H9 (cell line): ENCODE measurements at regions not wholly inside any gene's neighbourhood (a gene's known extent, or its start where the extent isn't known, plus 50 kb on each side); places are given as distances from the start of the nearest gene placed in this dataset.
"Not testable (repeated sequence)": the region's sequence is repeated elsewhere in the genome, so short reads cannot be mapped to it uniquely, and the experiment has no call there.

Experiments used
- DNase-seq: peaks from one replicate; pipeline ENCODE4 v3.0.0-alpha.2; 2017
- H2AFZ ChIP-seq: one replicate; pipeline ENCODE4 v1.6.1; 2013; ENCODE audit warnings: mild to moderate bottlenecking, low read length, control low read depth, moderate library complexity
- H2AK5ac ChIP-seq: 2 replicates; pipeline ENCODE4 v1.6.1; 2013; ENCODE audit warnings: low read length, control low read depth, mixed read lengths; ENCODE audit not compliant: insufficient read length
- H2BK120ac ChIP-seq: one replicate; pipeline ENCODE4 v1.6.1; 2013; ENCODE audit warnings: low read depth, mild to moderate bottlenecking, low read length, control low read depth, inconsistent platforms; ENCODE audit not compliant: poor library complexity, severe bottlenecking
- H2BK12ac ChIP-seq: 2 replicates; pipeline ENCODE4 v1.6.1; 2013; ENCODE audit warnings: low read length, control low read depth, mixed read lengths, low read depth; ENCODE audit not compliant: insufficient read length
- H2BK15ac ChIP-seq: 2 replicates; pipeline ENCODE4 v1.6.1; 2013; ENCODE audit warnings: low read depth, low read length, control low read depth
- H2BK20ac ChIP-seq: one replicate; pipeline ENCODE4 v1.6.1; 2013; ENCODE audit warnings: low read depth, mild to moderate bottlenecking, low read length, control low read depth, inconsistent platforms; ENCODE audit not compliant: poor library complexity, severe bottlenecking
- H2BK5ac ChIP-seq: 2 replicates; pipeline ENCODE4 v1.6.1; 2013; ENCODE audit warnings: low read length, control low read depth, mixed read lengths; ENCODE audit not compliant: insufficient read length
- H3K14ac ChIP-seq: 2 replicates; pipeline ENCODE4 v1.6.1; 2013; ENCODE audit warnings: low read length, control low read depth; ENCODE audit not compliant: insufficient read depth
- H3K18ac ChIP-seq: 2 replicates; pipeline ENCODE4 v1.6.1; 2013; ENCODE audit warnings: low read depth, mild to moderate bottlenecking, mixed read lengths, low read length, control low read depth; ENCODE audit not compliant: insufficient read length
- H3K23ac ChIP-seq: 2 replicates; pipeline ENCODE4 v1.6.1; 2013; ENCODE audit warnings: low read length, control low read depth, mixed read lengths, low read depth; ENCODE audit not compliant: insufficient read length
- H3K23me2 ChIP-seq: 2 replicates; pipeline ENCODE4 v1.6.1; 2013; ENCODE audit warnings: low read depth, mild to moderate bottlenecking, mixed read lengths, low read length, control low read depth; ENCODE audit not compliant: insufficient read length, poor library complexity, severe bottlenecking
- H3K27ac ChIP-seq: 2 replicates; pipeline ENCODE4 v1.5.1; 2013; ENCODE audit warnings: low read length, control low read depth, mixed read lengths, low read depth; ENCODE audit not compliant: insufficient read length
- H3K27me3 ChIP-seq: 2 replicates; pipeline ENCODE4 v1.6.1; 2013; ENCODE audit warnings: low read length, control low read depth, inconsistent platforms; ENCODE audit not compliant: insufficient read depth
- H3K4ac ChIP-seq: 2 replicates; pipeline ENCODE4 v1.6.1; 2013; ENCODE audit warnings: low read depth, mild to moderate bottlenecking, control low read depth, inconsistent platforms, low read length, moderate library complexity
- H3K4me1 ChIP-seq: 2 replicates; pipeline ENCODE4 v1.6.1; 2013; ENCODE audit warnings: low read length, control low read depth, inconsistent platforms; ENCODE audit not compliant: insufficient read depth
- H3K4me2 ChIP-seq: 2 replicates; pipeline ENCODE4 v1.6.1; 2013; ENCODE audit warnings: low read length, control low read depth, mixed read lengths; ENCODE audit not compliant: insufficient read length, insufficient read depth
- H3K56ac ChIP-seq: 2 replicates; pipeline ENCODE4 v1.6.1; 2013; ENCODE audit warnings: low read depth, mild to moderate bottlenecking, mixed read lengths, low read length, control low read depth; ENCODE audit not compliant: insufficient read length
- H3K79me1 ChIP-seq: 2 replicates; pipeline ENCODE4 v1.6.1; 2013; ENCODE audit warnings: low read depth, mild to moderate bottlenecking, moderate library complexity, low read length, control low read depth, inconsistent platforms; ENCODE audit not compliant: insufficient read depth, poor library complexity, severe bottlenecking
- H3K79me2 ChIP-seq: 2 replicates; pipeline ENCODE4 v1.6.1; 2013; ENCODE audit warnings: low read length, control low read depth, inconsistent platforms; ENCODE audit not compliant: insufficient read depth
- H3K9ac ChIP-seq: 2 replicates; pipeline ENCODE4 v1.6.1; 2013; ENCODE audit warnings: low read length, control low read depth, mixed read lengths; ENCODE audit not compliant: insufficient read length; ENCODE audit errors: extremely low read depth
- H3K9me3 ChIP-seq: one replicate; pipeline ENCODE4 v1.6.1; 2013; ENCODE audit warnings: low read depth, low read length, inconsistent platforms; ENCODE audit not compliant: control insufficient read depth
- H3T11ph ChIP-seq: one replicate; pipeline ENCODE4 v1.6.1; 2013; ENCODE audit warnings: mild to moderate bottlenecking, low read length, control low read depth, inconsistent platforms
- H4K20me1 ChIP-seq: one replicate; pipeline ENCODE4 v1.6.1; 2013; ENCODE audit not compliant: control insufficient read depth, insufficient read length, insufficient read depth
- H4K5ac ChIP-seq: 2 replicates; pipeline ENCODE4 v1.6.1; 2013; ENCODE audit warnings: low read depth, mild to moderate bottlenecking, mixed read lengths, low read length, control low read depth; ENCODE audit not compliant: insufficient read length
- H4K8ac ChIP-seq: replicated peaks from 2 replicates; pipeline ENCODE4 v1.6.1; 2013; ENCODE audit warnings: low read length, control low read depth, mixed read lengths, low read depth; ENCODE audit not compliant: insufficient read length
- H4K91ac ChIP-seq: 2 replicates; pipeline ENCODE4 v1.6.1; 2013; ENCODE audit warnings: low read depth, mild to moderate bottlenecking, moderate library complexity, mixed read lengths, low read length, control low read depth; ENCODE audit not compliant: insufficient read length
- H3K27ac Mint-ChIP-seq, 3 experiments: 2 replicates in 2 of 3; 3 replicates in 1 of 3; pipeline ENCODE4 v1.8.0; 2020 to 2021; ENCODE audit warnings: mixed read lengths in 3 of 3, mild to moderate bottlenecking in 1 of 3, moderate library complexity in 1 of 3
- H3K27me3 Mint-ChIP-seq: 2 replicates; pipeline ENCODE4 v1.8.0; 2021; ENCODE audit warnings: low read depth, mild to moderate bottlenecking, moderate library complexity, mixed read lengths
- H3K36me3 Mint-ChIP-seq, 3 experiments: 2 replicates in 2 of 3; 3 replicates in 1 of 3; pipeline ENCODE4 v1.8.0; 2020 to 2021; ENCODE audit warnings: low read depth in 3 of 3, mixed read lengths in 3 of 3; ENCODE audit not compliant: insufficient read depth in 1 of 3
- H3K4me1 Mint-ChIP-seq, 2 experiments: 2 replicates each; pipeline ENCODE4 v1.8.0; 2020; ENCODE audit warnings: mixed read lengths in 2 of 2
- H3K4me3 Mint-ChIP-seq, 2 experiments: 2 replicates in 1 of 2; 3 replicates in 1 of 2; pipeline ENCODE4 v1.8.0; 2020 to 2021; ENCODE audit warnings: mild to moderate bottlenecking in 2 of 2, mixed read lengths in 2 of 2, moderate library complexity in 1 of 2
- H3K9me3 Mint-ChIP-seq, 2 experiments: 2 replicates in 1 of 2; 3 replicates in 1 of 2; pipeline ENCODE4 v1.8.0; 2020; ENCODE audit warnings: mild to moderate bottlenecking in 2 of 2, mixed read lengths in 2 of 2, moderate library complexity in 1 of 2
- WGBS: extraction: QIAGEN DNeasy Blood & Tissue Kit; methylation state at CpG from one replicate; pipeline ENCODE4 v1.1.7; 2013; ENCODE audit warnings: missing lambda C conversion rate, low lambda C conversion rate, mixed read lengths; ENCODE audit not compliant: insufficient read length; ENCODE audit errors: extremely low coverage; 5-methylcytosine and 5-hydroxymethylcytosine counted together
- TF ChIP-seq, protein P1 (sequence below): fragments of 200-600 bp; sonication (generic); conservative IDR thresholded peaks from 3 replicates; pipeline ENCODE4 v1.8.0; 2021; ENCODE audit warnings: antibody characterized with exemption, mild to moderate bottlenecking

DNA sequence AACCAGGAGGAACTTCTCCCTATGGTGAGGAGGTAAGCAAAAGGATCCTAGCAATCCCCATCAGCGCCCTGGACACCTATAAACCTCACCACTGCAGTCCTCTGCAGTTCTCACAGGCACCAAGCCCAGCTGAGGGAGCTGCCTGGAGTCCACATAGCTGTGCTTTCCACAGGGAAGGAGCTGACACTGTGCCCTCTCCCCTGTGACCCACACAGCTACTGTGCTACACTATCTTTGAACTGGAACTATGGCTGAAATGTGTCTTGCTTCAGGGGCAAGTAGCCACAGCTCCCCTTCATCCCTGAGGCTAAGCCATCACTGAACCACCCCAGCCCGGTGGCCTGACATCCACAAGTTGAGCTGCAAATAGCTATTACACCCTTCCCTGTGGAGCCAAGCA is 208.5 kb upstream of the RPL34 start:
- Histone ChIP-seq H3K4me1 (no peaks in the 10 kb centered on the region), H4K20me1 (no peaks in the 10 kb centered on the region), H3K18ac (no peak overlapping the region), H3K23me2 (no peaks in the 10 kb centered on the region), H3K56ac (no peak overlapping the region), H4K5ac (no peak overlapping the region), H3K27ac (no peak overlapping the region), H2BK12ac (no peak overlapping the region), H3K79me1 (no peaks in the 10 kb centered on the region), H3K27me3 (no peaks in the 10 kb centered on the region), H4K8ac (no peak overlapping the region), H3K9ac (no peak overlapping the region), H3K79me2 (no peaks in the 10 kb centered on the region), H3K23ac (no peak overlapping the region), H3K4me2 (no peak overlapping the region), H2AK5ac (no peak overlapping the region), H4K91ac (no peak overlapping the region), H2AFZ (no peak overlapping the region), H3K9me3 (no peaks in the 10 kb centered on the region), H3T11ph (no peak overlapping the region), H2BK5ac (no peak overlapping the region), H2BK20ac (no peak overlapping the region), H3K4ac (no peak overlapping the region), H2BK120ac (no peak overlapping the region), H3K14ac (no peak overlapping the region), H2BK15ac (no peak overlapping the region)
- no CpG with 5 or more reads among the region's 2 CpGs for WGBS
- peaks cover 0 to 3% (median 0%) of the 10 kb centered on the region in 3 experiments; a peak in 1 of 7 replicates for H3K36me3 Mint-ChIP-seq
- DNase-seq: no peak
- no peak overlapping the region for H3K27ac Mint-ChIP-seq
- peaks cover 9 to 12% of the 10 kb centered on the region in 2 experiments for H3K4me1 Mint-ChIP-seq
- H3K9me3 Mint-ChIP-seq: peaks cover 3 to 6% of the 10 kb centered on the region in 2 experiments; a peak in 4 of 5 replicates
- H3K27me3 Mint-ChIP-seq: peaks cover 2% of the 10 kb centered on the region; the same call in 1 of the 2 replicates
- TF ChIP-seq, protein P1, sequence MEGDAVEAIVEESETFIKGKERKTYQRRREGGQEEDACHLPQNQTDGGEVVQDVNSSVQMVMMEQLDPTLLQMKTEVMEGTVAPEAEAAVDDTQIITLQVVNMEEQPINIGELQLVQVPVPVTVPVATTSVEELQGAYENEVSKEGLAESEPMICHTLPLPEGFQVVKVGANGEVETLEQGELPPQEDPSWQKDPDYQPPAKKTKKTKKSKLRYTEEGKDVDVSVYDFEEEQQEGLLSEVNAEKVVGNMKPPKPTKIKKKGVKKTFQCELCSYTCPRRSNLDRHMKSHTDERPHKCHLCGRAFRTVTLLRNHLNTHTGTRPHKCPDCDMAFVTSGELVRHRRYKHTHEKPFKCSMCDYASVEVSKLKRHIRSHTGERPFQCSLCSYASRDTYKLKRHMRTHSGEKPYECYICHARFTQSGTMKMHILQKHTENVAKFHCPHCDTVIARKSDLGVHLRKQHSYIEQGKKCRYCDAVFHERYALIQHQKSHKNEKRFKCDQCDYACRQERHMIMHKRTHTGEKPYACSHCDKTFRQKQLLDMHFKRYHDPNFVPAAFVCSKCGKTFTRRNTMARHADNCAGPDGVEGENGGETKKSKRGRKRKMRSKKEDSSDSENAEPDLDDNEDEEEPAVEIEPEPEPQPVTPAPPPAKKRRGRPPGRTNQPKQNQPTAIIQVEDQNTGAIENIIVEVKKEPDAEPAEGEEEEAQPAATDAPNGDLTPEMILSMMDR: no peak
- no peak overlapping the region for H3K4me3 Mint-ChIP-seq

DNA sequence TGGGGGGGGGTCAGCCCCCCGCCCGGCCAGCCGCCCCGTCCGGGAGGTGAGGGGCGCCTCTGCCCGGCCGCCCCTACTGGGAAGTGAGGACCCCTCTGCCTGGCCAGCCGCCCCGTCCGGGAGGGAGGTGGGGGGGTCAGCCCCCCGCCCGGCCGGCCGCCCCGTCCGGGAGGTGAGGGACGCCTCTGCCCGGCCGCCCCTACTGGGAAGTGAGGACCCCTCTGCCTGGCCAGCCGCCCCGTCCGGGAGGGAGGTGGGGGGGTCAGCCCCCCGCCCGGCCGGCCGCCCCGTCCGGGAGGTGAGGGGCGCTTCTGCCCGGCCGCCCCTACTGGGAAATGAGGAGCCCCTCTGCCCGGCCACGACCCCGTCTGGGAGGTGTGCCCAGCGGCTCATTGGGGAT is 210.7 kb upstream of the RPL34 start:
- not testable (repeated sequence) for H3K27ac Mint-ChIP-seq, H2BK20ac ChIP-seq, H2BK15ac ChIP-seq, H3T11ph ChIP-seq, H3K56ac ChIP-seq, DNase-seq, H3K79me2 ChIP-seq, H3K27me3 ChIP-seq, H3K4me2 ChIP-seq, H2BK5ac ChIP-seq, H3K27me3 Mint-ChIP-seq, H3K27ac ChIP-seq, H4K8ac ChIP-seq, H2BK120ac ChIP-seq, H2AFZ ChIP-seq, H3K23me2 ChIP-seq, H3K4ac ChIP-seq, H4K5ac ChIP-seq, H4K91ac ChIP-seq, H2BK12ac ChIP-seq, H3K79me1 ChIP-seq, H3K4me3 Mint-ChIP-seq, H2AK5ac ChIP-seq, H3K9ac ChIP-seq, H3K4me1 ChIP-seq, H3K9me3 ChIP-seq, H3K14ac ChIP-seq, H3K23ac ChIP-seq, H4K20me1 ChIP-seq, H3K18ac ChIP-seq
- no CpG with 5 or more reads among the region's 36 CpGs for WGBS
- H3K4me1 Mint-ChIP-seq: peaks cover 9 to 12% of the 10 kb centered on the region in 2 experiments
- H3K36me3 Mint-ChIP-seq: peaks cover 0 to 11% (median 5%) of the 10 kb centered on the region in 3 experiments; a peak in 3 of 7 replicates
- H3K9me3 Mint-ChIP-seq: peaks cover 9 to 14% of the 10 kb centered on the region in 2 experiments; a peak in 4 of 5 replicates
